HEK293 (cell line): ENCODE measurements at regions not wholly inside any gene's neighbourhood (a gene's known extent, or its start where the extent isn't known, plus 50 kb on each side); places are given as distances from the start of the nearest gene placed in this dataset.

Experiments
- ATF2 ChIP-seq: fragments of 450-650 bp; formaldehyde crosslinking; IDR thresholded peaks from 2 replicates; pipeline ENCODE4 v1.5.1; 2016; ENCODE audit warnings: missing biosample characterization, missing genetic modification characterization, low read depth
- CTCF ChIP-seq: fragments of 450-650 bp; formaldehyde crosslinking; IDR thresholded peaks from 2 replicates; pipeline ENCODE4 v1.5.1; 2016; ENCODE audit warnings: missing biosample characterization, missing genetic modification characterization
- GLI2 ChIP-seq: fragments of 450-650 bp; formaldehyde crosslinking; IDR thresholded peaks from 2 replicates; pipeline ENCODE4; 2017; ENCODE audit warnings: missing biosample characterization, missing genetic modification characterization, low read depth, borderline replicate concordance
- SP2 ChIP-seq: fragments of 450-650 bp; formaldehyde crosslinking; IDR thresholded peaks from 2 replicates; pipeline ENCODE4 v1.5.1; 2016; ENCODE audit warnings: missing biosample characterization, missing genetic modification characterization
- ZNF549 ChIP-seq: fragments of 450-650 bp; IDR thresholded peaks from 2 replicates; pipeline ENCODE4 v1.5.1; 2018; ENCODE audit warnings: missing biosample characterization, missing genetic modification characterization, mild to moderate bottlenecking, inconsistent platforms, moderate library complexity
- ZNF768 ChIP-seq: fragments of 450-650 bp; formaldehyde crosslinking; IDR thresholded peaks from 2 replicates; pipeline ENCODE4 v1.5.1; 2018; ENCODE audit warnings: missing biosample characterization, mild to moderate bottlenecking, missing genetic modification characterization

- TF ChIP-seq ZNF549 (tag by site-specific recombination) (no peak), ZNF768 (tag by site-specific recombination) (no peak), CTCF (tag by site-specific recombination) (no peak), SP2 (tag by site-specific recombination) (no peak), GLI2 (tag by site-specific recombination) (no peak), ATF2 (no peak)
These were observed 113.5 kb upstream of the BEND6 start for GRCh38 chr6:56841381-56841749.
